ENCODE measurements at regions not wholly inside any gene's neighbourhood (a gene's known extent, or its start where the extent isn't known, plus 50 kb on each side); places are given as distances from the start of the nearest gene placed in this dataset.

DNA sequence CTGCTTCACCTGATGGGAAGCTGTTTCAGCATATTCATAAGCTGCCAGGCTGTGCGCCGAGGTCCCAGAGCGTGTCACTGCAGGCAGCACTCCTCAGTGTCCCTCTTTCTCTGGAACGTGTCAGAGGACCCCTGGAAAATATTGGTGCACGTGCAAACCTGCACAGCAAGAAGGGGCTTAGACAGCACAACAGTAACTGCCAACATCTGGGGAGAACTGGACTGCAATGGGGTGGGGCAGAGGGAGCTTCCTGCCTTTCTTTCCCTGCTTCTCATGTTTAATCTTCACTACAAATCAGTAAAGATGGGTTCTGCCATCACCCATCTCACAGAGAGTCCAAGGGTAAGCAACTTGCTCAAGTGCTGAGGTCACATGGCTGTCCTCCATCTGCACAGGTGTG is 86.5 kb upstream of the GPR26 start:
- TF ChIP-seq, protein P1, sequence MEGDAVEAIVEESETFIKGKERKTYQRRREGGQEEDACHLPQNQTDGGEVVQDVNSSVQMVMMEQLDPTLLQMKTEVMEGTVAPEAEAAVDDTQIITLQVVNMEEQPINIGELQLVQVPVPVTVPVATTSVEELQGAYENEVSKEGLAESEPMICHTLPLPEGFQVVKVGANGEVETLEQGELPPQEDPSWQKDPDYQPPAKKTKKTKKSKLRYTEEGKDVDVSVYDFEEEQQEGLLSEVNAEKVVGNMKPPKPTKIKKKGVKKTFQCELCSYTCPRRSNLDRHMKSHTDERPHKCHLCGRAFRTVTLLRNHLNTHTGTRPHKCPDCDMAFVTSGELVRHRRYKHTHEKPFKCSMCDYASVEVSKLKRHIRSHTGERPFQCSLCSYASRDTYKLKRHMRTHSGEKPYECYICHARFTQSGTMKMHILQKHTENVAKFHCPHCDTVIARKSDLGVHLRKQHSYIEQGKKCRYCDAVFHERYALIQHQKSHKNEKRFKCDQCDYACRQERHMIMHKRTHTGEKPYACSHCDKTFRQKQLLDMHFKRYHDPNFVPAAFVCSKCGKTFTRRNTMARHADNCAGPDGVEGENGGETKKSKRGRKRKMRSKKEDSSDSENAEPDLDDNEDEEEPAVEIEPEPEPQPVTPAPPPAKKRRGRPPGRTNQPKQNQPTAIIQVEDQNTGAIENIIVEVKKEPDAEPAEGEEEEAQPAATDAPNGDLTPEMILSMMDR (IDR thresholded peaks at IDR 0.05) = no peak
- no peak for TF ChIP-seq POLR2A (IDR thresholded peaks at IDR 0.05)
